SU-DHL-6 (cell line): ENCODE measurements at regions not wholly inside any gene's neighbourhood (a gene's known extent, or its start where the extent isn't known, plus 50 kb on each side); places are given as distances from the start of the nearest gene placed in this dataset.

ENCODE experiments used
- H2AFZ ChIP-seq: fragments of 200-600 bp; sonication (generic); 2 replicates; pipeline ENCODE4 v1.6.1; 2014; ENCODE audit warnings: low read depth, mild to moderate bottlenecking, moderate library complexity, mixed read lengths, antibody characterized with exemption, low read length; ENCODE audit not compliant: severe bottlenecking
- H3F3A ChIP-seq: fragments of 200-600 bp; shearing (Covaris generic); 2 replicates; pipeline ENCODE4 v1.6.0; 2016; ENCODE audit warnings: antibody characterized with exemption, mild to moderate bottlenecking; ENCODE audit not compliant: insufficient read depth
- H3K27ac ChIP-seq: fragments of 200-600 bp; sonication (generic); 2 replicates; pipeline ENCODE4 v1.5.1; 2016; ENCODE audit warnings: low read depth, mild to moderate bottlenecking, low read length, moderate library complexity, mixed read lengths
- H3K27me3 ChIP-seq: fragments of 200-600 bp; sonication (generic), shearing (Covaris generic); 2 replicates; pipeline ENCODE4 v1.6.0; 2014; ENCODE audit warnings: mild to moderate bottlenecking, low read length
- H3K36me3 ChIP-seq: fragments of 200-600 bp; sonication (generic); 2 replicates; pipeline ENCODE4 v1.6.1; 2014; ENCODE audit warnings: mild to moderate bottlenecking, low read length, mixed read lengths
- H3K4me2 ChIP-seq: fragments of 300-600, 200-600 bp; shearing (Covaris generic), sonication (generic); 2 replicates; pipeline ENCODE4 v1.6.0; 2014; ENCODE audit warnings: low read length, low read depth, mild to moderate bottlenecking; ENCODE audit not compliant: poor library complexity, severe bottlenecking
- H3K4me3 ChIP-seq: fragments of 200-600 bp; sonication (generic); 2 replicates; pipeline ENCODE4 v1.5.1; 2014; ENCODE audit warnings: antibody characterized with exemption, low read length, mild to moderate bottlenecking, mixed read lengths; ENCODE audit not compliant: insufficient read depth, poor library complexity, severe bottlenecking
- H3K79me2 ChIP-seq: fragments of 200-600 bp; sonication (generic); 2 replicates; pipeline ENCODE4 v1.6.1; 2014; ENCODE audit warnings: mild to moderate bottlenecking, low read length, moderate library complexity; ENCODE audit not compliant: insufficient read depth
- H3K9ac ChIP-seq: fragments of 200-600 bp; sonication (generic); 2 replicates; pipeline ENCODE4 v1.7.0; 2014; ENCODE audit warnings: mild to moderate bottlenecking, low read length
- H3K9me2 ChIP-seq: fragments of 200-600 bp; sonication (generic); replicated peaks from 2 replicates; pipeline ENCODE4 v1.6.1; 2014; ENCODE audit warnings: low read length; ENCODE audit not compliant: insufficient read depth
- H3K9me3 ChIP-seq: fragments of 200-600 bp; sonication (generic); 2 replicates; pipeline ENCODE4 v1.6.1; 2014; ENCODE audit warnings: low read length, mixed read lengths; ENCODE audit not compliant: insufficient read depth
- H4K20me1 ChIP-seq: fragments of 200-600 bp; sonication (generic); 2 replicates; pipeline ENCODE4 v1.6.1; 2014; ENCODE audit warnings: low read depth, mild to moderate bottlenecking, antibody characterized with exemption, low read length, moderate library complexity, mixed read lengths
- CTCF ChIP-seq: fragments of 200-600 bp; sonication (generic); IDR thresholded peaks from one replicate; pipeline ENCODE4 v1.5.1; 2017; ENCODE audit warnings: antibody characterized with exemption, mild to moderate bottlenecking, low read length, moderate library complexity; ENCODE audit not compliant: insufficient read depth, poor library complexity, severe bottlenecking
- EZH2phosphoT487 ChIP-seq: fragments of 200-600 bp; sonication (generic), shearing (Covaris generic); conservative IDR thresholded peaks from 2 replicates; pipeline ENCODE4 v1.6.1; 2018; ENCODE audit warnings: mild to moderate bottlenecking, antibody characterized with exemption, low read length, moderate library complexity, mixed read lengths

GRCh38 chr5:98694902-98695301, 78.6 kb upstream of the RGMB start:
- Histone ChIP-seq H3K27me3 (no peaks in the 10 kb centered on the region), H3K9ac (no peak overlapping the region), H2AFZ (no peak overlapping the region), H3K79me2 (no peaks in the 10 kb centered on the region), H3K27ac (no peak overlapping the region), H3K4me3 (no peak overlapping the region), H4K20me1 (no peaks in the 10 kb centered on the region), H3K9me3 (no peaks in the 10 kb centered on the region), H3K36me3 (no peaks in the 10 kb centered on the region), H3F3A (no peaks in the 10 kb centered on the region), H3K9me2 (no peaks in the 10 kb centered on the region), H3K4me2 (no peak overlapping the region)
- TF ChIP-seq EZH2phosphoT487 (no peak), CTCF (no peak)

GRCh38 chr5:98698359-98698758, 75.1 kb upstream of the RGMB start:
- no peaks in the 10 kb centered on the region for H3K9me3 ChIP-seq
- no peak overlapping the region for H2AFZ ChIP-seq
- H3K9ac ChIP-seq = no peak overlapping the region

GRCh38 chr5:98700730-98701129, 72.7 kb upstream of the RGMB start:
- Histone ChIP-seq H3K9me3 (no peaks in the 10 kb centered on the region), H2AFZ (no peak overlapping the region), H4K20me1 (no peaks in the 10 kb centered on the region), H3F3A (no peaks in the 10 kb centered on the region), H3K4me3 (no peak overlapping the region), H3K27me3 (no peaks in the 10 kb centered on the region), H3K4me2 (no peak overlapping the region), H3K9me2 (no peaks in the 10 kb centered on the region), H3K79me2 (no peaks in the 10 kb centered on the region), H3K9ac (no peak overlapping the region), H3K36me3 (no peaks in the 10 kb centered on the region), H3K27ac (no peak overlapping the region)
- TF ChIP-seq CTCF = no peak
- no peak for TF ChIP-seq EZH2phosphoT487

More at GRCh38 chr5:98698359-98698758, 75.1 kb upstream of the RGMB start:
- H3K27me3 ChIP-seq = no peaks in the 10 kb centered on the region
- H4K20me1 ChIP-seq = no peaks in the 10 kb centered on the region
- TF ChIP-seq CTCF = no peak
- TF ChIP-seq EZH2phosphoT487 = no peak
- H3K9me2 ChIP-seq = no peaks in the 10 kb centered on the region
- H3F3A ChIP-seq = no peaks in the 10 kb centered on the region
- no peak overlapping the region for H3K27ac ChIP-seq
- H3K4me2 ChIP-seq = no peak overlapping the region
- H3K4me3 ChIP-seq = no peak overlapping the region
- no peaks in the 10 kb centered on the region for H3K36me3 ChIP-seq
- H3K79me2 ChIP-seq = no peaks in the 10 kb centered on the region

- H3K9ac ChIP-seq = no peak overlapping the region
These were observed 67.6 kb upstream of the RGMB start for GRCh38 chr5:98705841-98706240.

More at GRCh38 chr5:98705841-98706240, 67.6 kb upstream of the RGMB start:
- no peak overlapping the region for H3K4me3 ChIP-seq
- H3F3A ChIP-seq = no peaks in the 10 kb centered on the region
- H3K36me3 ChIP-seq = no peaks in the 10 kb centered on the region
- no peaks in the 10 kb centered on the region for H3K79me2 ChIP-seq
- H3K27me3 ChIP-seq = no peaks in the 10 kb centered on the region
- H3K27ac ChIP-seq = no peak overlapping the region
- H4K20me1 ChIP-seq = no peaks in the 10 kb centered on the region
- TF ChIP-seq EZH2phosphoT487 (no peak), CTCF (no peak)
- no peak overlapping the region for H3K4me2 ChIP-seq
- no peak overlapping the region for H2AFZ ChIP-seq
- H3K9me2 ChIP-seq = no peaks in the 10 kb centered on the region
- no peaks in the 10 kb centered on the region for H3K9me3 ChIP-seq
